GM19351 (cell line): ENCODE measurements at regions not wholly inside any gene's neighbourhood (a gene's known extent, or its start where the extent isn't known, plus 50 kb on each side); places are given as distances from the start of the nearest gene placed in this dataset.
A peak's percentile ranks its signal among the peaks of the same experiment; 100 is the strongest.
"Not testable (repeated sequence)": the region's sequence is repeated elsewhere in the genome, so short reads cannot be mapped to it uniquely, and the experiment has no call there.

ENCODE experiments used
- ATAC-seq: cut with Tn5 transposase; IDR thresholded peaks from one replicate; pipeline ENCODE4 v1.9.1; 2021; ENCODE audit warnings: mild to moderate bottlenecking, moderate library complexity; ENCODE audit not compliant: unreplicated experiment

GRCh38 chr6:140811642-140812041 is 1321.1 kb upstream of the GJE1 start:
- no peak for ATAC-seq

GRCh38 chr6:140809694-140810101 is 1323.0 kb upstream of the GJE1 start:
- ATAC-seq: peak; percentile 97

- ATAC-seq: no peak
These were observed 1326.3 kb upstream of the GJE1 start for GRCh38 chr6:140806431-140806830.

GRCh38 chr6:140794544-140794943 is 1338.2 kb upstream of the GJE1 start:
- ATAC-seq: no peak

GRCh38 chr6:140790109-140790508 is 1342.6 kb upstream of the GJE1 start:
- no peak for ATAC-seq

- no peak for ATAC-seq
These were observed 1343.3 kb upstream of the GJE1 start for GRCh38 chr6:140789466-140789865.

- ATAC-seq: no peak
These were observed 1346.8 kb upstream of the GJE1 start for GRCh38 chr6:140785926-140786325.

- no peak for ATAC-seq
These were observed 1348.2 kb upstream of the GJE1 start for GRCh38 chr6:140784573-140784972.

GRCh38 chr6:140783504-140783903 is 1349.2 kb upstream of the GJE1 start:
- not testable (repeated sequence) for ATAC-seq

- no peak for ATAC-seq
These were observed 1349.8 kb upstream of the GJE1 start for GRCh38 chr6:140782941-140783340.

GRCh38 chr6:140779991-140780596 is 1352.6 kb upstream of the GJE1 start:
- ATAC-seq: no peak

- no peak for ATAC-seq
These were observed 1353.4 kb upstream of the GJE1 start for GRCh38 chr6:140779341-140779740.

GRCh38 chr6:140777780-140778179 is 1354.9 kb upstream of the GJE1 start:
- ATAC-seq: no peak

GRCh38 chr6:140775061-140775460 is 1357.7 kb upstream of the GJE1 start:
- ATAC-seq: no peak

- ATAC-seq: peak; percentile 100
These were observed 1358.6 kb upstream of the GJE1 start for GRCh38 chr6:140774080-140774505.

GRCh38 chr6:140773276-140773675 is 1359.4 kb upstream of the GJE1 start:
- peak; percentile 30 for ATAC-seq

- ATAC-seq: no peak
These were observed 1360.1 kb upstream of the GJE1 start for GRCh38 chr6:140772576-140772975.

- ATAC-seq: no peak
These were observed 1364.6 kb upstream of the GJE1 start for GRCh38 chr6:140768133-140768532.

- ATAC-seq: no peak
These were observed 1365.7 kb upstream of the GJE1 start for GRCh38 chr6:140766999-140767398.

- peak; percentile 60 for ATAC-seq
These were observed 1374.4 kb upstream of the GJE1 start for GRCh38 chr6:140758169-140758877.

GRCh38 chr6:140752234-140752633 is 1377.8 kb upstream of the CITED2 start:
- no peak for ATAC-seq

- no peak for ATAC-seq
These were observed 1372.7 kb upstream of the CITED2 start for GRCh38 chr6:140747114-140747513.
